Esophagus squamous epithelium (tissue), 5 donors: ENCODE measurements at regions not wholly inside any gene's neighbourhood (a gene's known extent, or its start where the extent isn't known, plus 50 kb on each side); places are given as distances from the start of the nearest gene placed in this dataset.

Source experiments
- DNase-seq: peaks from one replicate; lab custom pipeline; 2025; lab: John Stamatoyannopoulos, UW
- H3K27ac ChIP-seq, 4 donors: fragments of 200-600 bp; sonication (generic); one replicate each; pipeline ENCODE4 v1.5.1; 2016 to 2019; ENCODE audit warnings: mild to moderate bottlenecking in 1 of 4
- H3K27me3 ChIP-seq, 4 donors: fragments of 200-600 bp; sonication (generic); 1 replicate in 3 of 4; 2 replicates in 1 of 4; pipeline versions ENCODE4 v1.5.1 to v1.6.0; 2017 to 2021; ENCODE audit warnings: antibody characterized with exemption in 1 of 4
- H3K36me3 ChIP-seq, 3 donors: fragments of 200-600 bp; sonication (generic); one replicate each; pipeline ENCODE4 v1.5.1; 2016 to 2019
- H3K4me1 ChIP-seq, 3 donors: fragments of 200-600 bp; sonication (generic); one replicate each; pipeline ENCODE4 v1.5.1; 2017 to 2019
- H3K4me3 ChIP-seq, 4 donors: fragments of 200-600 bp; sonication (generic); 1 replicate in 3 of 4; 2 replicates in 1 of 4; pipeline ENCODE4 v1.5.1; 2016 to 2019; ENCODE audit warnings: mild to moderate bottlenecking in 2 of 4, moderate library complexity in 1 of 4
- H3K9me3 ChIP-seq, 3 donors: fragments of 200-600 bp; sonication (generic); one replicate each; pipeline ENCODE4 v1.5.1; 2016 to 2019
- CTCF ChIP-seq, 6 experiments: fragments of 450-650 bp in 4 of 6; fragments of 200-600 bp in 2 of 6; sonication (generic) in 2 of 6; IDR thresholded peaks; one replicate each; pipeline ENCODE4 v1.5.1; 2016 to 2019; ENCODE audit warnings: antibody characterized with exemption in 6 of 6, mild to moderate bottlenecking in 4 of 6, moderate library complexity in 4 of 6
- POLR2A ChIP-seq, 4 donors: fragments of 450-650 bp; IDR thresholded peaks; one replicate each; pipeline ENCODE4 v1.6.1; 2017; ENCODE audit warnings: antibody characterized with exemption in 4 of 4, mild to moderate bottlenecking in 4 of 4, moderate library complexity in 3 of 4
- WGBS, 2 donors: methylation state at CpG; one replicate each; pipeline ENCODE4 v1.1.5; 2018; 5-methylcytosine and 5-hydroxymethylcytosine counted together
- intact Hi-C: fragments of 100-400 bp; cut with DNase I; formaldehyde crosslinking; loops from one replicate; pipeline ENCODE4 v1.15.0; 2022
- donor health status: DM: yes; HTN: yes; CAD: no.

- no peaks in the 10 kb centered on the region for H3K27me3 ChIP-seq
- H3K4me3 ChIP-seq, result no peak overlapping the region
- no peak for DNase-seq
- H3K27ac ChIP-seq, result no peak overlapping the region
- H3K9me3 ChIP-seq, result no peaks in the 10 kb centered on the region
- H3K4me1 ChIP-seq, result no peaks in the 10 kb centered on the region
- 91 to 93% methylated on average over 2 to 3 of the region's 3 CpGs for WGBS, 2 donors
- no peaks in the 10 kb centered on the region for H3K36me3 ChIP-seq
- intact Hi-C loops, result no loop called here
- no peak for TF ChIP-seq CTCF (IDR thresholded peaks at IDR 0.05)
- TF ChIP-seq POLR2A (IDR thresholded peaks at IDR 0.05), result no peak
Measured at GRCh38 chr7:46389146-46389545, 468.1 kb upstream of the IGFBP3 start.

- no peaks in the 10 kb centered on the region for H3K27me3 ChIP-seq
- no peaks in the 10 kb centered on the region for H3K36me3 ChIP-seq
- H3K4me3 ChIP-seq, result no peak overlapping the region
- H3K4me1 ChIP-seq, result no peaks in the 10 kb centered on the region
- intact Hi-C loops, result no loop called here
- DNase-seq, result no peak
- TF ChIP-seq POLR2A (IDR thresholded peaks at IDR 0.05) (no peak), CTCF (IDR thresholded peaks at IDR 0.05) (no peak)
- no peaks in the 10 kb centered on the region for H3K9me3 ChIP-seq
- no peak overlapping the region for H3K27ac ChIP-seq
- 54 to 63% methylated on average over 1 of the region's 1 CpG for WGBS, 2 donors
Measured at GRCh38 chr7:46387646-46388045, 466.6 kb upstream of the IGFBP3 start.

GRCh38 chr7:46386428-46387399 is 465.6 kb upstream of the IGFBP3 start:
- Histone ChIP-seq H3K27me3 (no peaks in the 10 kb centered on the region), H3K27ac (no peak overlapping the region), H3K4me3 (no peak overlapping the region), H3K9me3 (no peaks in the 10 kb centered on the region), H3K4me1 (no peaks in the 10 kb centered on the region), H3K36me3 (no peaks in the 10 kb centered on the region)
- TF ChIP-seq CTCF (IDR thresholded peaks at IDR 0.05) (no peak), POLR2A (IDR thresholded peaks at IDR 0.05) (no peak)
- 74 to 75% methylated on average over 6 of the region's 6 CpGs for WGBS, 2 donors
- intact Hi-C loops, result no loop called here
- no peak for DNase-seq

GRCh38 chr7:46385662-46386309 is 464.7 kb upstream of the IGFBP3 start:
- Histone ChIP-seq H3K4me1 (no peaks in the 10 kb centered on the region), H3K9me3 (no peaks in the 10 kb centered on the region), H3K27ac (no peak overlapping the region), H3K36me3 (no peaks in the 10 kb centered on the region), H3K4me3 (no peak overlapping the region), H3K27me3 (no peaks in the 10 kb centered on the region)
- DNase-seq, result no peak
- TF ChIP-seq CTCF (IDR thresholded peaks at IDR 0.05) (no peak), POLR2A (IDR thresholded peaks at IDR 0.05) (no peak)
- intact Hi-C loops, result no loop called here

GRCh38 chr7:46383605-46384004 is 462.5 kb upstream of the IGFBP3 start:
- WGBS, 2 donors, result 47 to 59% methylated on average over 2 of the region's 2 CpGs
- no peak for DNase-seq
- Histone ChIP-seq H3K36me3 (no peaks in the 10 kb centered on the region), H3K27ac (no peak overlapping the region), H3K9me3 (no peaks in the 10 kb centered on the region), H3K4me1 (no peaks in the 10 kb centered on the region), H3K27me3 (no peaks in the 10 kb centered on the region), H3K4me3 (no peak overlapping the region)
- intact Hi-C loops, result no loop called here
- TF ChIP-seq POLR2A (IDR thresholded peaks at IDR 0.05) (no peak), CTCF (IDR thresholded peaks at IDR 0.05) (no peak)
